ENCODE measurements at regions not wholly inside any gene's neighbourhood (a gene's known extent, or its start where the extent isn't known, plus 50 kb on each side); places are given as distances from the start of the nearest gene placed in this dataset.

DNA sequence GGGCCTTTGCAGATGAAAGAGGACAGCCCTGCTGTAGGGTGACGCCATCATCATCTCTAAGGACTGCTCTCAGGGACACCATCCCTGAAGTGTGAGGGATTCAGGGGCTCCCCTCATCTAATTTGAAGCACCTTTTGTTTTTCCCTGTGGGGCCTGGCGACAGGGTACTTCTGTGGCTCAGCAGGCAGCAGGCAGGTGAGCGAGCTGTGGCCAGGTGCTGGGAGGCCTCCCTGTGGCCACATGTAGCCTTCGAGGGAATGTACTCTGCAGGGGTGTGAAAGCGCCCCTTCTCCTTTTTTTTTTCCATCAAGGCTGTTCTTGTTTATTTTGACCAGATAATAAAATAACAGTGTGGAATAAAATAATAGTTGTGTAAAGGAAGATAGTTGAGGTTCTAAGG is 118.2 kb upstream of the DPP6 start:
- Histone ChIP-seq H4K20me1 (ENCODE audit: insufficient read depth, low read length) (no peaks in the 10 kb centered on the region), H3K9ac (ENCODE audit: low read length) (no peak overlapping the region), H3K9me3 (ENCODE audit: insufficient read depth, low read length) (no peaks in the 10 kb centered on the region), H3K27me3 (ENCODE audit: low read depth, low read length) (no peaks in the 10 kb centered on the region), H3K4me1 (ENCODE audit: low read length) (no peaks in the 10 kb centered on the region), H3K79me2 (ENCODE audit: low read length) (no peaks in the 10 kb centered on the region), H3K4me3 (ENCODE audit: low read length) (no peak overlapping the region), H3K4me2 (ENCODE audit: low read length) (no peak overlapping the region), H3K27ac (ENCODE audit: low read length) (no peak overlapping the region), H2AFZ (ENCODE audit: low read depth, low read length) (no peak overlapping the region), H3K36me3 (replicated peaks; ENCODE audit: low read depth, low read length) (no peaks in the 10 kb centered on the region)
- TF ChIP-seq EZH2phosphoT487 (IDR thresholded peaks at IDR 0.05; ENCODE audit: low read depth): no peak
- TF ChIP-seq, protein P1, sequence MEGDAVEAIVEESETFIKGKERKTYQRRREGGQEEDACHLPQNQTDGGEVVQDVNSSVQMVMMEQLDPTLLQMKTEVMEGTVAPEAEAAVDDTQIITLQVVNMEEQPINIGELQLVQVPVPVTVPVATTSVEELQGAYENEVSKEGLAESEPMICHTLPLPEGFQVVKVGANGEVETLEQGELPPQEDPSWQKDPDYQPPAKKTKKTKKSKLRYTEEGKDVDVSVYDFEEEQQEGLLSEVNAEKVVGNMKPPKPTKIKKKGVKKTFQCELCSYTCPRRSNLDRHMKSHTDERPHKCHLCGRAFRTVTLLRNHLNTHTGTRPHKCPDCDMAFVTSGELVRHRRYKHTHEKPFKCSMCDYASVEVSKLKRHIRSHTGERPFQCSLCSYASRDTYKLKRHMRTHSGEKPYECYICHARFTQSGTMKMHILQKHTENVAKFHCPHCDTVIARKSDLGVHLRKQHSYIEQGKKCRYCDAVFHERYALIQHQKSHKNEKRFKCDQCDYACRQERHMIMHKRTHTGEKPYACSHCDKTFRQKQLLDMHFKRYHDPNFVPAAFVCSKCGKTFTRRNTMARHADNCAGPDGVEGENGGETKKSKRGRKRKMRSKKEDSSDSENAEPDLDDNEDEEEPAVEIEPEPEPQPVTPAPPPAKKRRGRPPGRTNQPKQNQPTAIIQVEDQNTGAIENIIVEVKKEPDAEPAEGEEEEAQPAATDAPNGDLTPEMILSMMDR (IDR thresholded peaks at IDR 0.05; ENCODE audit: low read depth, low read length): no peak

DNA sequence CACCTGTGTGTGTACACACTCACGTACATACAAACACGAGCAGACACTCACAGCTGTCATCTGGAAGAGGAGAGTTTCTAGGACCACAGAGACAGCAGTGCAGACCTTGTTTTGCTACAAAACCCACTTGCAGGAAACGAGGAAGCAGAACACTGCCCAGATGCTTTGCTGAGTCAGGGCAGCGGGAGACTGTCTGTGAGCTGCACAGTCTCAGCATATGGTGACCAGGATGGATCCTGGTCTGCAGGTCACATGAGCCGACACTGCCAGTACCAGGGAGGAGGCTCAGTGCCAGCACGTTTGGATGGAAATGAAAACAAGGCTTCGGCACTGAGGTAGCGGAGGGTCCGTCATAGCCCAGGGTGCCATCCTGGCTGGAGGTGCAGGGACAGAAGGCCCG is 117.6 kb upstream of the DPP6 start:
- Histone ChIP-seq H3K9me3 (ENCODE audit: insufficient read depth, low read length) (no peaks in the 10 kb centered on the region), H3K4me1 (ENCODE audit: low read length) (no peaks in the 10 kb centered on the region), H3K4me3 (ENCODE audit: low read length) (no peak overlapping the region), H3K27ac (ENCODE audit: low read length) (no peak overlapping the region), H3K36me3 (replicated peaks; ENCODE audit: low read depth, low read length) (no peaks in the 10 kb centered on the region), H3K9ac (ENCODE audit: low read length) (no peak overlapping the region), H4K20me1 (ENCODE audit: insufficient read depth, low read length) (no peaks in the 10 kb centered on the region), H3K4me2 (ENCODE audit: low read length) (no peak overlapping the region), H2AFZ (ENCODE audit: low read depth, low read length) (no peak overlapping the region), H3K79me2 (ENCODE audit: low read length) (no peaks in the 10 kb centered on the region), H3K27me3 (ENCODE audit: low read depth, low read length) (no peaks in the 10 kb centered on the region)
- TF ChIP-seq, protein P1 (IDR thresholded peaks at IDR 0.05; ENCODE audit: low read depth, low read length): no peak
- no peak for TF ChIP-seq EZH2phosphoT487 (IDR thresholded peaks at IDR 0.05; ENCODE audit: low read depth)

DNA sequence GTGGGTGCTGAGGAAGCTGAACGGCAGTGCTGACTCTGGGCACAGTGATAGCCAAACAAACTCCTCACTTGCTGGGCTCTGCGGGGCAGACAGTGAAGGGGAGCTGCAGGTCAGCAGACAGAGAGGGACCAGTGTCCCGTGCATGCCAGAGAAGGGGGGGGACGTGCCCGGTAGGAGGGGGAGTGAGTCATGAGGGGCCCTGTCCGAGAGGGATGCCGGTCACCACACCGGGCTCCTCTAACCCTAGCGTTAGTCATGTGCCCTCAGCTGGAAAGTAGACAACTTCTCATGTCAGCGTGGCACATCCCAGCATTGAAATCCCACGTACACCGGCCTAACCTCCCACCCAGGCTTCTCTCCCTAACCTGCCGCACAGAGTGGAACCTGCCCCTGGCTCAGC is 117.1 kb upstream of the DPP6 start:
- no peaks in the 10 kb centered on the region for H3K9me3 ChIP-seq (ENCODE audit: insufficient read depth, low read length)
- no peaks in the 10 kb centered on the region for H3K79me2 ChIP-seq (ENCODE audit: low read length)
- H3K36me3 ChIP-seq (replicated peaks; ENCODE audit: low read depth, low read length): no peaks in the 10 kb centered on the region
- no peak overlapping the region for H3K4me2 ChIP-seq (ENCODE audit: low read length)
- no peak overlapping the region for H3K4me3 ChIP-seq (ENCODE audit: low read length)
- no peaks in the 10 kb centered on the region for H3K4me1 ChIP-seq (ENCODE audit: low read length)
- H3K27ac ChIP-seq (ENCODE audit: low read length): no peak overlapping the region
- H4K20me1 ChIP-seq (ENCODE audit: insufficient read depth, low read length): no peaks in the 10 kb centered on the region
- no peaks in the 10 kb centered on the region for H3K27me3 ChIP-seq (ENCODE audit: low read depth, low read length)
- no peak overlapping the region for H3K9ac ChIP-seq (ENCODE audit: low read length)
- no peak overlapping the region for H2AFZ ChIP-seq (ENCODE audit: low read depth, low read length)
- no peak for TF ChIP-seq EZH2phosphoT487 (IDR thresholded peaks at IDR 0.05; ENCODE audit: low read depth)
- TF ChIP-seq, protein P1 (IDR thresholded peaks at IDR 0.05; ENCODE audit: low read depth, low read length): no peak

DNA sequence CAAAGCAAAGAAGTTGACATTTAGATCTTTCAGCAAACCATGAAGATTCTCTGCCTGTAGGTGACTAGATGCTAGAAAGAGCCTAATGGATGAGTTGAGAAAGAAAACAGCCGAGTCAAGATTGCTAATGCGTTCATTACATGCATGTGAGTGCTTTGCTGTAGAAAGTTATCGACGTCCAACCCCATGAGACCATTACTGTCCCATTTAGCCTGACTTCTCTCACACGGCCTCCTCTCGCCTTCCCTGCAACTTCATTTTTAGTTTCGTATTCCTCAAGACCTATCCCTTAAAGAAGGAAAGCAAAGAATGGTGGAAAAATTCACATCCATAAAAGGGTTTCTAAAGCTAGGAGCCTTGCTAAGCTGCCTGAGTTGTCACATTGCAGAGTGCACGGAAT is 113.7 kb upstream of the DPP6 start:
- Histone ChIP-seq H3K4me2 (ENCODE audit: low read length) (no peak overlapping the region), H3K27me3 (ENCODE audit: low read depth, low read length) (no peaks in the 10 kb centered on the region), H3K4me3 (ENCODE audit: low read length) (no peak overlapping the region), H3K36me3 (replicated peaks; ENCODE audit: low read depth, low read length) (no peaks in the 10 kb centered on the region), H3K79me2 (ENCODE audit: low read length) (no peaks in the 10 kb centered on the region), H3K9ac (ENCODE audit: low read length) (no peak overlapping the region), H3K9me3 (ENCODE audit: insufficient read depth, low read length) (no peaks in the 10 kb centered on the region), H2AFZ (ENCODE audit: low read depth, low read length) (no peak overlapping the region), H3K4me1 (ENCODE audit: low read length) (no peaks in the 10 kb centered on the region), H4K20me1 (ENCODE audit: insufficient read depth, low read length) (no peaks in the 10 kb centered on the region), H3K27ac (ENCODE audit: low read length) (no peak overlapping the region)
- no peak for TF ChIP-seq EZH2phosphoT487 (IDR thresholded peaks at IDR 0.05; ENCODE audit: low read depth)
- TF ChIP-seq, protein P1 (IDR thresholded peaks at IDR 0.05; ENCODE audit: low read depth, low read length): no peak
